Activated B cell treated with CpG ODN at 0.5 μM for 24 hours (primary cell): ENCODE measurements at regions not wholly inside any gene's neighbourhood (a gene's known extent, or its start where the extent isn't known, plus 50 kb on each side); places are given as distances from the start of the nearest gene placed in this dataset.

Experiments used
- ATAC-seq: fragments of 200-7000 bp; cut with Tn5 transposase; one replicate; pipeline ENCODE4 v1.10.0; 2021; ENCODE audit warnings: low read depth, mild to moderate bottlenecking, moderate library complexity
- CTCF ChIA-PET: fragments of 350-600 bp; sonication (Branson Sonifier 250); formaldehyde crosslinking; loops from one replicate; lab custom pipeline; 2021; ENCODE audit warnings: antibody characterized with exemption; lab: Charles Lee
- POLR2A ChIA-PET: fragments of 350-600 bp; sonication (Branson Sonifier 250); formaldehyde crosslinking; loops from one replicate; lab custom pipeline; 2021; ENCODE audit warnings: antibody characterized with exemption; lab: Charles Lee
- DNase-seq: peaks from one replicate; pipeline ENCODE4 v3.0.0; 2022
- H3K27ac Mint-ChIP-seq: one replicate; pipeline ENCODE4 v1.8.0; 2020; ENCODE audit warnings: mixed read lengths
- H3K27me3 Mint-ChIP-seq: one replicate; pipeline ENCODE4 v1.8.0; 2021; ENCODE audit warnings: mixed read lengths
- H3K36me3 Mint-ChIP-seq: one replicate; pipeline ENCODE4 v1.8.0; 2021; ENCODE audit warnings: low read depth, mixed read lengths
- H3K4me1 Mint-ChIP-seq: one replicate; pipeline ENCODE4 v1.8.0; 2021; ENCODE audit warnings: mixed read lengths
- H3K4me3 Mint-ChIP-seq: one replicate; pipeline ENCODE4 v1.8.0; 2020; ENCODE audit warnings: mild to moderate bottlenecking, mixed read lengths
- H3K9me3 Mint-ChIP-seq: one replicate; pipeline ENCODE4 v1.8.0; 2020; ENCODE audit warnings: mixed read lengths
- intact Hi-C: fragments of 100-400 bp; cut with micrococcal nuclease; formaldehyde crosslinking; loops from one replicate; pipeline ENCODE4 v1.15.1; 2024
- TF ChIP-seq, protein P1 (sequence below): fragments of 200-600 bp; IDR thresholded peaks from one replicate; pipeline ENCODE4 v1.8.0; 2022; ENCODE audit warnings: antibody characterized with exemption, mild to moderate bottlenecking

GRCh38 chr21:41643246-41643966 is 123.4 kb downstream of the RIPK4 start:
- POLR2A ChIA-PET, result no interaction called here
- ATAC-seq (no peak), DNase-seq (no peak)
- TF ChIP-seq, protein P1, sequence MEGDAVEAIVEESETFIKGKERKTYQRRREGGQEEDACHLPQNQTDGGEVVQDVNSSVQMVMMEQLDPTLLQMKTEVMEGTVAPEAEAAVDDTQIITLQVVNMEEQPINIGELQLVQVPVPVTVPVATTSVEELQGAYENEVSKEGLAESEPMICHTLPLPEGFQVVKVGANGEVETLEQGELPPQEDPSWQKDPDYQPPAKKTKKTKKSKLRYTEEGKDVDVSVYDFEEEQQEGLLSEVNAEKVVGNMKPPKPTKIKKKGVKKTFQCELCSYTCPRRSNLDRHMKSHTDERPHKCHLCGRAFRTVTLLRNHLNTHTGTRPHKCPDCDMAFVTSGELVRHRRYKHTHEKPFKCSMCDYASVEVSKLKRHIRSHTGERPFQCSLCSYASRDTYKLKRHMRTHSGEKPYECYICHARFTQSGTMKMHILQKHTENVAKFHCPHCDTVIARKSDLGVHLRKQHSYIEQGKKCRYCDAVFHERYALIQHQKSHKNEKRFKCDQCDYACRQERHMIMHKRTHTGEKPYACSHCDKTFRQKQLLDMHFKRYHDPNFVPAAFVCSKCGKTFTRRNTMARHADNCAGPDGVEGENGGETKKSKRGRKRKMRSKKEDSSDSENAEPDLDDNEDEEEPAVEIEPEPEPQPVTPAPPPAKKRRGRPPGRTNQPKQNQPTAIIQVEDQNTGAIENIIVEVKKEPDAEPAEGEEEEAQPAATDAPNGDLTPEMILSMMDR, result no peak
- no peaks in the 10 kb centered on the region for H3K4me1 Mint-ChIP-seq
- H3K36me3 Mint-ChIP-seq, result no peaks in the 10 kb centered on the region
- no peak overlapping the region for H3K27ac Mint-ChIP-seq
- H3K4me3 Mint-ChIP-seq, result no peak overlapping the region
- H3K9me3 Mint-ChIP-seq, result no peaks in the 10 kb centered on the region
- intact Hi-C loops, result no loop called here
- CTCF ChIA-PET, result interaction anchor here (0.6 kb wide), 1 partner anchor 360 kb away, joined by 3 read pairs; no protein-coding TSS in a partner anchor
- peaks cover 37% of the 10 kb centered on the region for H3K27me3 Mint-ChIP-seq

GRCh38 chr21:41641821-41642701 is 124.8 kb downstream of the RIPK4 start:
- Mint-ChIP-seq H3K36me3 (no peaks in the 10 kb centered on the region), H3K9me3 (no peaks in the 10 kb centered on the region), H3K4me1 (no peaks in the 10 kb centered on the region), H3K27me3 (peaks cover 30% of the 10 kb centered on the region), H3K27ac (no peak overlapping the region), H3K4me3 (no peak overlapping the region)
- ChIA-PET CTCF (no interaction called here), POLR2A (no interaction called here)
- intact Hi-C loops, result no loop called here
- TF ChIP-seq, protein P1, result no peak
- ATAC-seq (no peak), DNase-seq (no peak)

- no peak for ATAC-seq
- intact Hi-C loops, result no loop called here
- Mint-ChIP-seq H3K9me3 (no peaks in the 10 kb centered on the region), H3K4me1 (no peaks in the 10 kb centered on the region), H3K4me3 (no peak overlapping the region), H3K36me3 (no peaks in the 10 kb centered on the region), H3K27ac (no peak overlapping the region), H3K27me3 (peaks cover 30% of the 10 kb centered on the region)
- ChIA-PET POLR2A (no interaction called here), CTCF (no interaction called here)
- no peak for DNase-seq
- TF ChIP-seq, protein P1, result no peak
These were observed 125.4 kb downstream of the RIPK4 start for GRCh38 chr21:41641510-41641815.

DNA sequence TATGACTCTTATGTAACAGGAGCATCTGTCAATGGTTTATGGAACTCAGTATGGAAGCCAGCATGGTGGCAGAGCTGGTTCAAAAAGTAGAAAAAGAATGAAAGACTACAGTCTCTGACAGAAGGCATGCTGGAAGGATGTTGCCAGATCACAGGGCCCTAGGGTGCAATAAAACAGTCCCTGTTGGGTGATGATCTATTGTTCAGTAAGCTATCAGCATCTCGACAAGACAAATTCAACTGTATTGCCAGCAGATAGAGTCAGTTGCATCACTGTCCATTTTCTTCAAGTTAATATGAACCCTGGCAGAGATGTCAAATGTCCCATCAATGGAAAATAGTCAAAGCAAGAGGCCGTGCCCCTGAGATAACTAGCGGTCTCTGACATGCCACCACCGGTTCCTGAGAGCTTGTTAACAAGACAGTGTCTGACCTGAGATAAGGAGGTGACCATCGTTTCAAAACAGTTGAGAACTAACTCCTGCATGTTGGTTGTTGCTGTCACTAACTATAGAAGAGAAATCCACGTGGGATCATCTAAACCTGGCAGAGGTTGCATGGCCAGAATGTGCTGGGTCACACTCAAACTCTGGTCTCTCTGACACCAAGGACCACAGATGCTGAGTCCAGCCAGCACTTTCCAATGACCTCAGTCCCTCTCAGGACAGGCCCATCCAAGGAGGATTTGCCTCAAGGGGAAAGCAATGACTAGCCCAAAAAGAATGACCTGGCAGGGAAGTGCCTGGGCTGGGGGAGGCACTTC is 125.9 kb downstream of the RIPK4 start:
- POLR2A ChIA-PET, result no interaction called here
- Mint-ChIP-seq H3K27ac (no peak overlapping the region), H3K27me3 (peaks cover 30% of the 10 kb centered on the region), H3K4me3 (no peak overlapping the region), H3K9me3 (no peaks in the 10 kb centered on the region), H3K4me1 (no peaks in the 10 kb centered on the region), H3K36me3 (no peaks in the 10 kb centered on the region)
- intact Hi-C loops, result no loop called here
- TF ChIP-seq, protein P1, result no peak
- ATAC-seq (no peak), DNase-seq (no peak)
- CTCF ChIA-PET, result no interaction called here

DNA sequence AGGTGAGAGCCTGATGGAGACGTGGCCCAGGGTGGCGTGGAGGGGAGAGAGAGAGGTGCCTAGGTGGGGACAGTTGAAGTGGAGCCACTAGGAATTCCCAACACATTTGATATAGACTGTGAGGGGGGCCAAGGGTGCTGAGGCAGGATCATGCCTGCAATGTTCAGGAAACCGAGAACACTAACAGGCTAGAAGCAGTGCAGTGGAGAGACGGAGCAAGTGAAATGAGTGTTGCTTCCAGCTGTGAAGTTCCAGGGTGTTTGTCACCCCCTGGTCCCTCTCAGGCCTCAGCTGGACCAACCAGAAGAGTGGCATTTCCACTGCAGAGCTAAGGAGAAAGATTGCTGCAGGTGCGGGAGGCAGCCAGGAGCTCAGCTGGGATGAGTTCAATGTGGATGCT is 127.1 kb downstream of the RIPK4 start:
- no peak overlapping the region for H3K4me3 Mint-ChIP-seq
- POLR2A ChIA-PET, result no interaction called here
- H3K27ac Mint-ChIP-seq, result no peak overlapping the region
- H3K9me3 Mint-ChIP-seq, result no peaks in the 10 kb centered on the region
- no peaks in the 10 kb centered on the region for H3K4me1 Mint-ChIP-seq
- intact Hi-C loops, result no loop called here
- CTCF ChIA-PET, result no interaction called here
- ATAC-seq (no peak), DNase-seq (no peak)
- TF ChIP-seq, protein P1, result no peak
- H3K36me3 Mint-ChIP-seq, result no peaks in the 10 kb centered on the region
- peaks cover 30% of the 10 kb centered on the region for H3K27me3 Mint-ChIP-seq
